SU-DHL-6 (cell line): ENCODE measurements at regions not wholly inside any gene's neighbourhood (a gene's known extent, or its start where the extent isn't known, plus 50 kb on each side); places are given as distances from the start of the nearest gene placed in this dataset.

Source experiments
- H2AFZ ChIP-seq: fragments of 200-600 bp; sonication (generic); 2 replicates; pipeline ENCODE4 v1.6.1; 2014; ENCODE audit warnings: low read depth, mild to moderate bottlenecking, moderate library complexity, mixed read lengths, antibody characterized with exemption, low read length; ENCODE audit not compliant: severe bottlenecking
- H3F3A ChIP-seq: fragments of 200-600 bp; shearing (Covaris generic); 2 replicates; pipeline ENCODE4 v1.6.0; 2016; ENCODE audit warnings: antibody characterized with exemption, mild to moderate bottlenecking; ENCODE audit not compliant: insufficient read depth
- H3K27ac ChIP-seq: fragments of 200-600 bp; sonication (generic); 2 replicates; pipeline ENCODE4 v1.5.1; 2016; ENCODE audit warnings: low read depth, mild to moderate bottlenecking, low read length, moderate library complexity, mixed read lengths
- H3K27me3 ChIP-seq: fragments of 200-600 bp; sonication (generic), shearing (Covaris generic); 2 replicates; pipeline ENCODE4 v1.6.0; 2014; ENCODE audit warnings: mild to moderate bottlenecking, low read length
- H3K36me3 ChIP-seq: fragments of 200-600 bp; sonication (generic); 2 replicates; pipeline ENCODE4 v1.6.1; 2014; ENCODE audit warnings: mild to moderate bottlenecking, low read length, mixed read lengths
- H3K4me2 ChIP-seq: fragments of 300-600, 200-600 bp; shearing (Covaris generic), sonication (generic); 2 replicates; pipeline ENCODE4 v1.6.0; 2014; ENCODE audit warnings: low read length, low read depth, mild to moderate bottlenecking; ENCODE audit not compliant: poor library complexity, severe bottlenecking
- H3K4me3 ChIP-seq: fragments of 200-600 bp; sonication (generic); 2 replicates; pipeline ENCODE4 v1.5.1; 2014; ENCODE audit warnings: antibody characterized with exemption, low read length, mild to moderate bottlenecking, mixed read lengths; ENCODE audit not compliant: insufficient read depth, poor library complexity, severe bottlenecking
- H3K79me2 ChIP-seq: fragments of 200-600 bp; sonication (generic); 2 replicates; pipeline ENCODE4 v1.6.1; 2014; ENCODE audit warnings: mild to moderate bottlenecking, low read length, moderate library complexity; ENCODE audit not compliant: insufficient read depth
- H3K9ac ChIP-seq: fragments of 200-600 bp; sonication (generic); 2 replicates; pipeline ENCODE4 v1.7.0; 2014; ENCODE audit warnings: mild to moderate bottlenecking, low read length
- H3K9me2 ChIP-seq: fragments of 200-600 bp; sonication (generic); replicated peaks from 2 replicates; pipeline ENCODE4 v1.6.1; 2014; ENCODE audit warnings: low read length; ENCODE audit not compliant: insufficient read depth
- H3K9me3 ChIP-seq: fragments of 200-600 bp; sonication (generic); 2 replicates; pipeline ENCODE4 v1.6.1; 2014; ENCODE audit warnings: low read length, mixed read lengths; ENCODE audit not compliant: insufficient read depth
- H4K20me1 ChIP-seq: fragments of 200-600 bp; sonication (generic); 2 replicates; pipeline ENCODE4 v1.6.1; 2014; ENCODE audit warnings: low read depth, mild to moderate bottlenecking, antibody characterized with exemption, low read length, moderate library complexity, mixed read lengths
- EZH2phosphoT487 ChIP-seq: fragments of 200-600 bp; sonication (generic), shearing (Covaris generic); conservative IDR thresholded peaks from 2 replicates; pipeline ENCODE4 v1.6.1; 2018; ENCODE audit warnings: mild to moderate bottlenecking, antibody characterized with exemption, low read length, moderate library complexity, mixed read lengths
- TF ChIP-seq, protein P1 (sequence below): fragments of 200-600 bp; sonication (generic); IDR thresholded peaks from one replicate; pipeline ENCODE4 v1.5.1; 2017; ENCODE audit warnings: antibody characterized with exemption, mild to moderate bottlenecking, low read length, moderate library complexity; ENCODE audit not compliant: insufficient read depth, poor library complexity, severe bottlenecking

DNA sequence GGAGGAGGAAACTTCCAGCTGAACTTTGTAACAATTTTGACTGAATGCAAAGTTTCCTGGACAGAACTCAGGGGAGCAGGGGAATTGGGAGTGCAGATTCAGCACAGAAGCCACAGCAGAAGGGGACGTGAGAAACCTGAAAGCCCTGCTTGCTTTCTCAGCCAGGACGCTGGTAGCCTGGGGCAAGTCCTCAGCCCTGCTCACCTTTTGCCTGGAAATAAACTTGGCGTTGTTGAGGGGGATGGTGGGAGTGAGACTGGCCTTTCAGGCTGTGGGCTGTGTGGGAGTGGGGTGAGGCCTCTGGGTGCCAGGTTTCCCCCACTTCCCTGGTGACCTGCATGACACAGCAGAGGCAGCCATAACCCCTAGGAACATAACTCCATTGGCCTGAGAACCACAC is 238.1 kb upstream of the HS3ST5 start:
- Histone ChIP-seq H2AFZ (no peak overlapping the region), H3F3A (no peaks in the 10 kb centered on the region), H3K9me3 (no peaks in the 10 kb centered on the region), H3K79me2 (no peaks in the 10 kb centered on the region), H3K9ac (no peak overlapping the region), H3K27me3 (no peaks in the 10 kb centered on the region), H3K27ac (no peak overlapping the region), H4K20me1 (no peaks in the 10 kb centered on the region), H3K4me3 (no peak overlapping the region), H3K36me3 (no peaks in the 10 kb centered on the region), H3K4me2 (no peak overlapping the region), H3K9me2 (no peaks in the 10 kb centered on the region)
- TF ChIP-seq, protein P1, sequence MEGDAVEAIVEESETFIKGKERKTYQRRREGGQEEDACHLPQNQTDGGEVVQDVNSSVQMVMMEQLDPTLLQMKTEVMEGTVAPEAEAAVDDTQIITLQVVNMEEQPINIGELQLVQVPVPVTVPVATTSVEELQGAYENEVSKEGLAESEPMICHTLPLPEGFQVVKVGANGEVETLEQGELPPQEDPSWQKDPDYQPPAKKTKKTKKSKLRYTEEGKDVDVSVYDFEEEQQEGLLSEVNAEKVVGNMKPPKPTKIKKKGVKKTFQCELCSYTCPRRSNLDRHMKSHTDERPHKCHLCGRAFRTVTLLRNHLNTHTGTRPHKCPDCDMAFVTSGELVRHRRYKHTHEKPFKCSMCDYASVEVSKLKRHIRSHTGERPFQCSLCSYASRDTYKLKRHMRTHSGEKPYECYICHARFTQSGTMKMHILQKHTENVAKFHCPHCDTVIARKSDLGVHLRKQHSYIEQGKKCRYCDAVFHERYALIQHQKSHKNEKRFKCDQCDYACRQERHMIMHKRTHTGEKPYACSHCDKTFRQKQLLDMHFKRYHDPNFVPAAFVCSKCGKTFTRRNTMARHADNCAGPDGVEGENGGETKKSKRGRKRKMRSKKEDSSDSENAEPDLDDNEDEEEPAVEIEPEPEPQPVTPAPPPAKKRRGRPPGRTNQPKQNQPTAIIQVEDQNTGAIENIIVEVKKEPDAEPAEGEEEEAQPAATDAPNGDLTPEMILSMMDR = no peak
- TF ChIP-seq EZH2phosphoT487 = no peak

DNA sequence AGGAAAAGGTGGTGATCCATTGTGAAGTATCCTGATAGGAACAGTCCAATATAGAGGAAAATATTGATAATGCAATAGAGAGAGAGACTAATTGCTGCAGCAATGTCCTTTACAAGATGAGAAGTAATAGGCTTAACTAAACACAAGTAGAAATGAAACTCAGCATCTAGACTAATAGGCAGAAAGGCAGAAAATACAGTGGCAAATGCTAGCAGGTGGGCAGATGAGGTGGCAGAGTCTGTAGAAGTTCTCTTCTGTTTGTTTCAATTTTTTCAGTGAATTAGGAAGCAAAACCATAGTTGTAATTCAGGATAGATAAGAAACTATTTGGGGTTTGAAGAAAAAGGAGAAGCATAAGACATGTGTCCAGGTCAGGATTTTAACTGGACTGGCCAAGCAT is 236.7 kb upstream of the HS3ST5 start:
- Histone ChIP-seq H3K79me2 (no peaks in the 10 kb centered on the region), H4K20me1 (no peaks in the 10 kb centered on the region), H3K9ac (no peak overlapping the region), H3K9me3 (no peaks in the 10 kb centered on the region), H3K4me3 (no peak overlapping the region), H3K9me2 (no peaks in the 10 kb centered on the region), H3K27me3 (no peaks in the 10 kb centered on the region), H2AFZ (no peak overlapping the region), H3K4me2 (no peak overlapping the region), H3K27ac (no peak overlapping the region), H3F3A (no peaks in the 10 kb centered on the region), H3K36me3 (no peaks in the 10 kb centered on the region)
- no peak for TF ChIP-seq EZH2phosphoT487
- TF ChIP-seq, protein P1 = no peak

DNA sequence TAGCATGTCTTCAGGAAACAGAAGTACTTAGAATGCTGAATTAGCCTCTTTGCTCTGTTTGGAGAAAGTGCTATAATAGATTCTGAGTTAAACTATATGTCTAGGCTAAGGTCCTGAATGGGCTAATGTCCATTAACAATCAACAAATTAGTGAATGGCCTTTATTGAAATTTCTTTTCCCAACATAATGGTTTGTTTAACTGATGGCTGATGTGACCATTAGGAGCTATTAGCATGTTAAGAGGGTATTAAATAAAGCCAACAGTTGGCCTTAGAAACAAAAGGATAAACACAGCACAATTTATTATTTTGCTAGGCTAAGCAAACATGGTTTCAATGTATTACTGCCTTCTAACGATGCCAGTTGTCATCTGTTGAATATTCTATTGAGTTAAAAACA is 234.3 kb upstream of the HS3ST5 start:
- no peak overlapping the region for H3K4me2 ChIP-seq

More for the DNA sequence above, 234.3 kb upstream of the HS3ST5 start:
- no peaks in the 10 kb centered on the region for H3K9me2 ChIP-seq
- H2AFZ ChIP-seq = no peak overlapping the region
- H4K20me1 ChIP-seq = no peaks in the 10 kb centered on the region
- no peak overlapping the region for H3K4me3 ChIP-seq
- H3K79me2 ChIP-seq = no peaks in the 10 kb centered on the region
- no peak overlapping the region for H3K9ac ChIP-seq
- no peaks in the 10 kb centered on the region for H3K27me3 ChIP-seq
- H3K9me3 ChIP-seq = no peaks in the 10 kb centered on the region
- no peak for TF ChIP-seq EZH2phosphoT487
- TF ChIP-seq, protein P1 = no peak
- H3K27ac ChIP-seq = no peak overlapping the region
- no peaks in the 10 kb centered on the region for H3F3A ChIP-seq
- H3K36me3 ChIP-seq = no peaks in the 10 kb centered on the region
